ENCODE measurements at regions not wholly inside any gene's neighbourhood (a gene's known extent, or its start where the extent isn't known, plus 50 kb on each side); places are given as distances from the start of the nearest gene placed in this dataset.

- no peak for TF ChIP-seq ZNF407 (CRISPR knock-in tag; IDR thresholded peaks at IDR 0.05; ENCODE audit: not compliant biosample characterization)
Measured at GRCh38 chr1:228996281-228996680, 261.0 kb downstream of the RHOU start (continued).

DNA sequence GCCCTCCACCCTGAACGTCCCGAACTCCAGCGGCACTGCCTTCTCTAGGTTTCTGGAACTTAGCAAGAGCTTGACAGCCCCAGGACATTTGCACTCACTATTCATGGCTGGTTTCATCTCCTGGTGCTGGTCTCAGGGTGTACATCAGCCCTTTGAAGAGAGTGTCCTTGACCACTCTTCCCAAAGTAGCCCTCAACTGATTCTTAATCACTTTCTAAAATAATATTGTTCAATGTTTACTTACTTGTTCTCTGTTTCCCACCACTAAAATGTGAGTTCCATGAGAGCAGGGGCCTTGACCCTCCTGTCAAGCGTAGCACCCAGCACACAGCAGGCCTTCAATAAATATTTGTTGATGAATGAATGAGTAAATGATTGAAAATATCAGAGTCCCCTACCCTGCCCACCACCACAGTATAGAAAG lies 262.5 kb downstream of the RHOU start:
- H3K4me1 ChIP-seq (ENCODE audit: insufficient read depth, low read length): peaks cover 55% of the 10 kb centered on the region
- WGBS (ENCODE audit: low lambda C conversion rate): 42% methylated on average over 4 of the region's 4 CpGs
- intact Hi-C loops (cut with micrococcal nuclease; ENCODE audit: unreplicated experiment): loop anchor here (5.0 kb wide), 1 partner anchor 150 kb away; no protein-coding TSS in a partner anchor
- TF ChIP-seq ZGPAT (CRISPR knock-in tag; IDR thresholded peaks at IDR 0.05) (peak; percentile 33; the same call in 1 of the 2 replicates), REL (CRISPR knock-in tag; conservative IDR thresholded peaks at IDR 0.05) (no peak), TFDP1 (CRISPR knock-in tag; IDR thresholded peaks at IDR 0.05; ENCODE audit: borderline replicate concordance) (no peak), PAF1 (CRISPR knock-in tag; IDR thresholded peaks at IDR 0.05) (no peak), U2AF1 (optimal IDR thresholded peaks at IDR 0.05; ENCODE audit: low read depth, low read length) (no peak), ZNF260 (CRISPR knock-in tag; IDR thresholded peaks at IDR 0.05; ENCODE audit: borderline replicate concordance, low read depth) (no peak), ARNT (IDR thresholded peaks at IDR 0.05) (no peak), PAWR (CRISPR knock-in tag; IDR thresholded peaks at IDR 0.05; ENCODE audit: borderline replicate concordance) (no peak), FUBP1 (CRISPR knock-in tag; IDR thresholded peaks at IDR 0.05; ENCODE audit: borderline replicate concordance) (no peak)

More for the DNA sequence above, 262.5 kb downstream of the RHOU start:
- Histone ChIP-seq H3K36me3 (replicated peaks in 1 of 2; ENCODE audit: control insufficient read depth in 1 of 2, insufficient read depth in 2 of 2, low read length in 2 of 2) (no peaks in the 10 kb centered on the region), H3K27ac (ENCODE audit: extremely low read length, insufficient read depth, low read length) (peak overlapping the region; percentile 48), H2AFZ (ENCODE audit: low read length) (no peak overlapping the region), H4K20me1 (ENCODE audit: insufficient read depth, low read length) (no peaks in the 10 kb centered on the region), H3K4me3 (replicated peaks in 1 of 3; ENCODE audit: insufficient read depth in 1 of 3, low read depth in 2 of 3, low read length in 3 of 3) (no peak overlapping the region), H3K79me2 (ENCODE audit: insufficient read depth, low read length) (no peaks in the 10 kb centered on the region), H3K9me3 (ENCODE audit: low read length) (no peaks in the 10 kb centered on the region), H3K27me3 (ENCODE audit: control insufficient read depth in 1 of 2, insufficient read depth in 2 of 2, low read length in 2 of 2) (no peaks in the 10 kb centered on the region), H3K4me2 (ENCODE audit: low read depth, low read length) (no peak overlapping the region), H3K9ac (ENCODE audit: insufficient read depth, low read depth, low read length) (no peak overlapping the region)
- ATAC-seq: peak; percentile 93
- POLR2A ChIA-PET: no interaction called here
- BruUV-seq (replicated peaks): no TSS peak
- FAIRE-seq: peak; percentile 18
- in situ Hi-C loops (cut with HindIII; ENCODE audit: extremely low pct_ligation_motif_present, low pct_unique_long_range_greater_than_20kb): no loop called here
- CTCF ChIA-PET (ENCODE audit: low intra/inter-chr PET ratio, low total read pairs): no interaction called here
- peak; percentile 87 for DNase-seq (ENCODE audit: low spot score)

Measured in HepG2 (cell line).